ENCODE measurements at regions not wholly inside any gene's neighbourhood (a gene's known extent, or its start where the extent isn't known, plus 50 kb on each side); places are given as distances from the start of the nearest gene placed in this dataset.

DNA sequence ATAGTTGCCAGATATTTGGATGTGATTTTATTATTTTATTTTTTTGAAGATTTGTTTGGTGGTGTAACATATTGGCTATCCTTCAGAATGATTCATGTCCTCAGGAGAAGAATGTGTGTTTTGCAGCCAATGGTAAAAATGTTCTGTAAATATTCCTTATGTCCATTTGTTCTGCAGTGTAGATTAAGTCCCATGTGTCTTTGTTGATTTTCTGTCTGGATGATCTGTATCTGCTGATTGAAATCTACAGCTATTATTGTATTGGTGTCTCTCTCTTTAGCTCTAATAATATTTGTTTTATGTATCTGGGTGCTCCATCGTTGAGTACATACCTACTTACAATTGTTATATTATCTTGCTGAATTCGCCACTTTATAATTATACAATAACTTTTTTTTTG is 1641.7 kb downstream of the OTOL1 start:
- Mint-ChIP-seq H3K4me3 (no peak overlapping the region), H3K27ac (no peak overlapping the region), H3K4me1 (no peaks in the 10 kb centered on the region), H3K36me3 (no peaks in the 10 kb centered on the region), H3K27me3 (ENCODE audit: low read depth in 3 of 3) (peaks cover 0 to 1% (median 0%) of the 10 kb centered on the region in 3 donors), H3K9me3 (peaks cover 6 to 63% (median 29%) of the 10 kb centered on the region in 6 donors)
- no peak for DNase-seq

DNA sequence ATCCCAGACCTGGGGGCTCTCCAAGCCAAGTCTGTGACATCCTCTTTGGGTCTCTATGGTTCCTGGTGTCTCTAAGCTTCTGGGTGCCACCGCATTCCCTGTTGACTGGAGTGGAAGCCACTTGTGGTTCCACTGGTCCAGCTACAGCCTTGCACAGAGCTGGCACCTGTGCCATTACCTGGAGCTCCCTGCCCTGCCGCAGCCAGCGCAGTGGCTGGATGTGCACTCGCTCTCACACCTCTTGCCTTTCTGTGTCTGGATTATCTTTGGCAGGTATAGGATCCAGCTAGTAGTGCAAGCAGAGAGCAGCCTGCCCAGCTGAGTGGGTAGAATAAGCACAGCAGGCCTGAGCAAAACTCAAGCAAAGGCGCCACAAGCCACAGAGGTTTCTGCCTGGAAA is 1635.5 kb downstream of the OTOL1 start:
- H3K36me3 Mint-ChIP-seq: no peaks in the 10 kb centered on the region
- no peak overlapping the region for H3K4me3 Mint-ChIP-seq
- DNase-seq: no peak
- no peak overlapping the region for H3K27ac Mint-ChIP-seq
- H3K9me3 Mint-ChIP-seq: peaks cover 11 to 55% (median 38%) of the 10 kb centered on the region in 6 donors
- no peaks in the 10 kb centered on the region for H3K4me1 Mint-ChIP-seq
- peaks cover 0 to 1% (median 0%) of the 10 kb centered on the region in 3 donors for H3K27me3 Mint-ChIP-seq (ENCODE audit: low read depth in 3 of 3)

DNA sequence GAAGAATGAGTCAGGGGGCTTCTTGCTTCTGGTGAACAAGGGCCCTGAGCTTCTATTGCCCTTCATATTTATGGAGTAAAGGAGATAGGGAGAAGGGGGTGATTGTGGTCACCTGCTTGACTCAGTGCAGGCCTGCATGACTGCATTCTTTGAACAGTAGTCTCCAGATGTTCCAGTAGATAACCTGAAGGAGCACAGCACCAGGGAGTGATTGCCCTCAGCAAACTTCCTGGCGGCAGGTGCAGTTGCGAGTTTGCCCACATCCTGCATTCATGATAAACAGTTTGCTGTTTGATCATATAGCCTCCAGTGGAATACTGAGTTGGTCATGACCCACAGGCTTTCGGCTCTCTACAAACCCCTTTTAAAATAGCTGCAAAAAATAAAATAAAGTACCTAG is 1632.7 kb downstream of the OTOL1 start:
- Mint-ChIP-seq H3K4me3 (no peak overlapping the region), H3K27ac (no peak overlapping the region), H3K36me3 (peaks cover 0 to 4% (median 0%) of the 10 kb centered on the region in 3 donors), H3K27me3 (ENCODE audit: low read depth in 3 of 3) (no peaks in the 10 kb centered on the region), H3K4me1 (no peaks in the 10 kb centered on the region), H3K9me3 (peaks cover 10 to 65% (median 55%) of the 10 kb centered on the region in 6 donors)
- DNase-seq: no peak

DNA sequence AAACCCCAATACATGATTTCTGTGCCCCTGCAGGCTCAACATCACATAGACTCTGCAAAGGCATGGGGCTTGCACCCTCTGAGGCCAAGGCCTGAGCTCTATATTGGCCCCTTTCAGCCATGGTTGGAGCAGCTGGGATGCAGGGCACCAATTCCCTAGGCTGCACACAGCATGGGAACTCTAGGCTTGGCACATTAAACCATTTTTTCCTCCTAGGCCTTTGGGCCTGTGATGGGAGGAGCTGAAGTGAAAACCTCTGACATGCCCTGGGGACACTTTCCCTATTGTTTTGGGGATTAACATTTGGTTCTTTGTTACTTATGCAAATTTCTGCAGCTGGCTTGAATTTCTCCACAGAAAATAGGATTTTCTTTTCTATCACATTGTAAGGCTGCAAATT is 1629.5 kb downstream of the OTOL1 start:
- no peak overlapping the region for H3K4me3 Mint-ChIP-seq
- H3K27me3 Mint-ChIP-seq (ENCODE audit: low read depth in 3 of 3): no peaks in the 10 kb centered on the region
- no peak overlapping the region for H3K27ac Mint-ChIP-seq
- H3K9me3 Mint-ChIP-seq: peaks cover 10 to 67% (median 52%) of the 10 kb centered on the region in 6 donors
- H3K4me1 Mint-ChIP-seq: no peaks in the 10 kb centered on the region
- no peak for DNase-seq
- H3K36me3 Mint-ChIP-seq: peaks cover 0 to 4% (median 0%) of the 10 kb centered on the region in 3 donors
